Endothelial cell of umbilical vein (primary cell): ENCODE measurements at regions not wholly inside any gene's neighbourhood (a gene's known extent, or its start where the extent isn't known, plus 50 kb on each side); places are given as distances from the start of the nearest gene placed in this dataset.
"Not testable (repeated sequence)": the region's sequence is repeated elsewhere in the genome, so short reads cannot be mapped to it uniquely, and the experiment has no call there.

ENCODE experiments used
- BruUV-seq: library from RNA; stranded (reverse); fragments of 400-500 nt; replicated peaks from 2 replicates; lab custom pipeline; 2021; lab: Mats Ljungman, UMichigan
- CTCF ChIA-PET: fragments of 300-600, 350-600 bp; sonication (Branson Sonifier 250); formaldehyde crosslinking; loops from one replicate; lab custom pipeline; 2021; ENCODE audit warnings: antibody characterized with exemption, inconsistent platforms; lab: Charles Lee
- POLR2A ChIA-PET: fragments of 300-600, 350-600 bp; sonication (Branson Sonifier 250); formaldehyde crosslinking; loops from one replicate; lab custom pipeline; 2021; ENCODE audit warnings: antibody characterized with exemption, inconsistent platforms; lab: Charles Lee
- DNase-seq: peaks from one replicate; pipeline ENCODE4 v3.0.0-alpha.2; 2011; ENCODE audit warnings: low read depth, low spot score
- FAIRE-seq: peaks from 2 replicates; lab custom pipeline; 2011; peaks lifted over from hg19 to GRCh38; lab: Jason Lieb, UNC
- H2AFZ ChIP-seq: 2 replicates; pipeline ENCODE4 v1.6.0; 2012; ENCODE audit warnings: low read depth, low read length, control low read depth, inconsistent platforms
- H3K27ac ChIP-seq: 2 replicates; pipeline ENCODE4 v1.5.1; 2011; ENCODE audit warnings: low read depth, mild to moderate bottlenecking, control low read depth, low read length, moderate library complexity; ENCODE audit not compliant: insufficient read depth
- H3K27me3 ChIP-seq, 2 experiments: 2 replicates each; pipeline versions ENCODE4 v1.6.0 to v1.6.1; 2011; ENCODE audit warnings: low read length in 2 of 2, mixed read lengths in 1 of 2; ENCODE audit not compliant: control insufficient read depth in 2 of 2, insufficient read depth in 2 of 2
- H3K36me3 ChIP-seq, 2 experiments: 2 replicates in 1 of 2; 3 replicates in 1 of 2; pipeline ENCODE4 v1.5.1; 2011; ENCODE audit warnings: low read length in 2 of 2, mild to moderate bottlenecking in 1 of 2, moderate library complexity in 1 of 2; ENCODE audit not compliant: control insufficient read depth in 2 of 2, insufficient read depth in 2 of 2; ENCODE audit errors: extremely low read depth in 1 of 2
- H3K4me1 ChIP-seq: 3 replicates; pipeline ENCODE4 v1.5.1; 2011; ENCODE audit warnings: mild to moderate bottlenecking, low read length; ENCODE audit not compliant: control insufficient read depth, insufficient read depth; ENCODE audit errors: extremely low read depth
- H3K4me2 ChIP-seq: 2 replicates; pipeline ENCODE4 v1.6.1; 2011; ENCODE audit warnings: low read length, control low read depth, mixed read lengths; ENCODE audit not compliant: insufficient read depth
- H3K4me3 ChIP-seq, 3 experiments: fragments of 200-600 bp in 1 of 3; sonication (generic), shearing (Covaris generic) in 1 of 3; replicated peaks in 1 of 3; 2 replicates each; pipeline ENCODE4 v1.5.1; 2011 to 2016; ENCODE audit warnings: control low read depth in 3 of 3, low read length in 3 of 3, mild to moderate bottlenecking in 2 of 3, inconsistent platforms in 1 of 3, low read depth in 1 of 3, moderate library complexity in 1 of 3; ENCODE audit not compliant: insufficient read depth in 1 of 3
- H3K79me2 ChIP-seq: 2 replicates; pipeline ENCODE4 v1.6.0; 2012; ENCODE audit warnings: low read length, inconsistent platforms; ENCODE audit not compliant: control insufficient read depth, insufficient read depth
- H3K9ac ChIP-seq: replicated peaks from 2 replicates; pipeline ENCODE3; 2011; ENCODE audit warnings: low read length, control low read depth; ENCODE audit not compliant: insufficient read depth; ENCODE audit errors: extremely low read depth
- H3K9me1 ChIP-seq: replicated peaks from 3 replicates; pipeline ENCODE4 v1.6.0; 2011; ENCODE audit warnings: mild to moderate bottlenecking, low read length; ENCODE audit not compliant: control insufficient read depth, insufficient read depth; ENCODE audit errors: extremely low read depth
- H3K9me3 ChIP-seq: replicated peaks from 2 replicates; pipeline ENCODE4 v1.5.1; 2012; ENCODE audit warnings: low read length, inconsistent platforms; ENCODE audit not compliant: control insufficient read depth, insufficient read depth
- H4K20me1 ChIP-seq: replicated peaks from 2 replicates; pipeline ENCODE3; 2011; ENCODE audit warnings: mild to moderate bottlenecking, low read length; ENCODE audit not compliant: control insufficient read depth, insufficient read depth; ENCODE audit errors: extremely low read depth
- CTCF ChIP-seq, 2 donors: IDR thresholded peaks; 1 replicate in 1 of 2; 2 replicates in 1 of 2; pipeline ENCODE4 v1.5.1; 2011; ENCODE audit warnings: low read length in 2 of 2, mild to moderate bottlenecking in 2 of 2, moderate library complexity in 2 of 2, control low read depth in 1 of 2, inconsistent platforms in 1 of 2, low read depth in 1 of 2; ENCODE audit not compliant: insufficient read depth in 1 of 2; ENCODE audit errors: extremely low read depth in 1 of 2
- EZH2 ChIP-seq: IDR thresholded peaks from 2 replicates; pipeline ENCODE4 v1.6.1; 2012; ENCODE audit warnings: borderline replicate concordance, low read depth, mild to moderate bottlenecking, moderate library complexity, low read length, inconsistent platforms; ENCODE audit not compliant: severe bottlenecking
- FOS ChIP-seq: IDR thresholded peaks from 2 replicates; pipeline ENCODE4 v1.6.1; 2011; ENCODE audit warnings: mild to moderate bottlenecking, low read length, moderate library complexity, borderline replicate concordance; ENCODE audit not compliant: insufficient read depth
- GATA2 ChIP-seq: IDR thresholded peaks from 2 replicates; pipeline ENCODE4 v1.7.0; 2011; ENCODE audit warnings: low read depth, mild to moderate bottlenecking, moderate library complexity, mixed read lengths, low read length; ENCODE audit not compliant: insufficient read length, insufficient read depth
- JUN ChIP-seq: IDR thresholded peaks from 2 replicates; pipeline ENCODE4 v1.6.1; 2011; ENCODE audit warnings: borderline replicate concordance, low read depth; ENCODE audit not compliant: insufficient read length, insufficient read depth
- MAX ChIP-seq: IDR thresholded peaks from 2 replicates; pipeline ENCODE4 v1.6.1; 2011; ENCODE audit not compliant: insufficient read depth, insufficient read length
- MYC ChIP-seq: IDR thresholded peaks from one replicate; pipeline ENCODE4 v1.6.1; 2011; ENCODE audit warnings: mild to moderate bottlenecking, low read depth, low read length
- POLR2A ChIP-seq: IDR thresholded peaks from 2 replicates; pipeline ENCODE4 v1.6.1; 2012; ENCODE audit warnings: low read depth, mild to moderate bottlenecking, control low read depth, low read length
- POLR2AphosphoS5 ChIP-seq: IDR thresholded peaks from 2 replicates; pipeline ENCODE4 v1.6.1; 2012; ENCODE audit warnings: low read depth, mild to moderate bottlenecking, control low read depth, low read length, moderate library complexity; ENCODE audit not compliant: insufficient read depth
- dilution Hi-C: fragments of 300-500 bp; cut with MboI; formaldehyde crosslinking; loops from one replicate; pipeline ENCODE4 v1.15.0; 2019; ENCODE audit warnings: low sequenced_read_pairs; ENCODE audit not compliant: extremely low pct_ligation_motif_present
- intact Hi-C: fragments of 100-400 bp; cut with micrococcal nuclease; formaldehyde crosslinking; loops from one replicate; pipeline ENCODE4 v1.10.0; 2022

GRCh38 chr21:9756677-9757076, 764.7 kb upstream of the TPTE start:
- POLR2A ChIA-PET, result no interaction called here
- DNase-seq (no peak), FAIRE-seq (no peak)
- H3K4me2 ChIP-seq, result no peak overlapping the region
- H3K4me3 ChIP-seq, result no peak overlapping the region
- H3K9me1 ChIP-seq, result no peaks in the 10 kb centered on the region
- H3K4me1 ChIP-seq, result no peaks in the 10 kb centered on the region
- no peaks in the 10 kb centered on the region for H3K79me2 ChIP-seq
- H2AFZ ChIP-seq, result no peak overlapping the region
- H3K36me3 ChIP-seq, result no peaks in the 10 kb centered on the region
- BruUV-seq, result no TSS peak
- dilution Hi-C loops (no loop called here), intact Hi-C loops (no loop called here)
- no peak overlapping the region for H3K9ac ChIP-seq
- TF ChIP-seq POLR2AphosphoS5 (no peak), CTCF (IDR thresholded peaks at IDR 0.05; ENCODE audit: extremely low read depth in 1 of 2, insufficient read depth in 1 of 2, low read depth in 1 of 2, low read length in 2 of 2) (no peak), POLR2A (no peak), MYC (no peak), GATA2 (no peak), FOS (no peak), JUN (no peak), MAX (no peak), EZH2 (no peak)
- no peaks in the 10 kb centered on the region for H4K20me1 ChIP-seq
- no peak overlapping the region for H3K27ac ChIP-seq
- CTCF ChIA-PET, result no interaction called here
- no peaks in the 10 kb centered on the region for H3K27me3 ChIP-seq
- peaks cover 20% of the 10 kb centered on the region for H3K9me3 ChIP-seq

GRCh38 chr21:9757118-9757517, 764.3 kb upstream of the TPTE start:
- H3K4me2 ChIP-seq, CTCF ChIA-PET, H3K27me3 ChIP-seq, H3K79me2 ChIP-seq, H3K9ac ChIP-seq, H3K4me1 ChIP-seq, H3K36me3 ChIP-seq, intact Hi-C loops, FAIRE-seq, POLR2A ChIA-PET, H3K4me3 ChIP-seq, H2AFZ ChIP-seq, DNase-seq, H3K9me1 ChIP-seq, H4K20me1 ChIP-seq, BruUV-seq, dilution Hi-C loops, H3K27ac ChIP-seq: not testable (repeated sequence)
- H3K9me3 ChIP-seq, result peaks cover 22% of the 10 kb centered on the region

GRCh38 chr21:9757572-9757971, 763.8 kb upstream of the TPTE start:
- POLR2A ChIA-PET, BruUV-seq, FAIRE-seq, H3K4me1 ChIP-seq, H3K9me1 ChIP-seq, H3K9ac ChIP-seq, H4K20me1 ChIP-seq, DNase-seq, intact Hi-C loops, CTCF ChIA-PET, H3K27ac ChIP-seq, H3K27me3 ChIP-seq, dilution Hi-C loops, H3K36me3 ChIP-seq, H3K4me3 ChIP-seq, H3K79me2 ChIP-seq, H2AFZ ChIP-seq, H3K4me2 ChIP-seq: not testable (repeated sequence)
- H3K9me3 ChIP-seq, result peaks cover 22% of the 10 kb centered on the region
